ENCODE measurements at regions not wholly inside any gene's neighbourhood (a gene's known extent, or its start where the extent isn't known, plus 50 kb on each side); places are given as distances from the start of the nearest gene placed in this dataset.

DNA sequence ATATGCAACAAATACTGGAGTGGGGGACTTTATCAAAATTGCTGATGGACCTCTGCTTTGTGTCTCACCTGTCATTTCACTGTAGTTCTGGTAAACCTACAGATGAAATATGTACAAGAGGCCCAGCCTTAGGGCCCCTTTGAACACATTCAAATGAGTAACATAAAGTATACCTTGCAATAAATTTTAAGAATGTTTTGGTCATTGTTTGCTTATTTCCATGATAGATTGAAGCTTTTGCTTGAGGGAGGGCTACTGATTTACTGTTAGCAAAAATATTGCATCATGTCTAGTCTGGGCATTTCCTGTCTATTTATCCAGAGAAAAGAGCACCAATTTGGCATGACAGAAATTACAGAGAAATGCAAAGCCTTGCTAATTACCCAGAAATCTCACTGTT lies 705.5 kb upstream of the PCDH9 start:
- TF ChIP-seq, protein P1, sequence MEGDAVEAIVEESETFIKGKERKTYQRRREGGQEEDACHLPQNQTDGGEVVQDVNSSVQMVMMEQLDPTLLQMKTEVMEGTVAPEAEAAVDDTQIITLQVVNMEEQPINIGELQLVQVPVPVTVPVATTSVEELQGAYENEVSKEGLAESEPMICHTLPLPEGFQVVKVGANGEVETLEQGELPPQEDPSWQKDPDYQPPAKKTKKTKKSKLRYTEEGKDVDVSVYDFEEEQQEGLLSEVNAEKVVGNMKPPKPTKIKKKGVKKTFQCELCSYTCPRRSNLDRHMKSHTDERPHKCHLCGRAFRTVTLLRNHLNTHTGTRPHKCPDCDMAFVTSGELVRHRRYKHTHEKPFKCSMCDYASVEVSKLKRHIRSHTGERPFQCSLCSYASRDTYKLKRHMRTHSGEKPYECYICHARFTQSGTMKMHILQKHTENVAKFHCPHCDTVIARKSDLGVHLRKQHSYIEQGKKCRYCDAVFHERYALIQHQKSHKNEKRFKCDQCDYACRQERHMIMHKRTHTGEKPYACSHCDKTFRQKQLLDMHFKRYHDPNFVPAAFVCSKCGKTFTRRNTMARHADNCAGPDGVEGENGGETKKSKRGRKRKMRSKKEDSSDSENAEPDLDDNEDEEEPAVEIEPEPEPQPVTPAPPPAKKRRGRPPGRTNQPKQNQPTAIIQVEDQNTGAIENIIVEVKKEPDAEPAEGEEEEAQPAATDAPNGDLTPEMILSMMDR (IDR thresholded peaks at IDR 0.05), result no peak
- no peak for TF ChIP-seq POLR2AphosphoS5 (IDR thresholded peaks at IDR 0.05)

Data from upper lobe of left lung (tissue), 4 donors.